ENCODE measurements at regions not wholly inside any gene's neighbourhood (a gene's known extent, or its start where the extent isn't known, plus 50 kb on each side); places are given as distances from the start of the nearest gene placed in this dataset.
"Not testable (repeated sequence)": the region's sequence is repeated elsewhere in the genome, so short reads cannot be mapped to it uniquely, and the experiment has no call there.

DNA sequence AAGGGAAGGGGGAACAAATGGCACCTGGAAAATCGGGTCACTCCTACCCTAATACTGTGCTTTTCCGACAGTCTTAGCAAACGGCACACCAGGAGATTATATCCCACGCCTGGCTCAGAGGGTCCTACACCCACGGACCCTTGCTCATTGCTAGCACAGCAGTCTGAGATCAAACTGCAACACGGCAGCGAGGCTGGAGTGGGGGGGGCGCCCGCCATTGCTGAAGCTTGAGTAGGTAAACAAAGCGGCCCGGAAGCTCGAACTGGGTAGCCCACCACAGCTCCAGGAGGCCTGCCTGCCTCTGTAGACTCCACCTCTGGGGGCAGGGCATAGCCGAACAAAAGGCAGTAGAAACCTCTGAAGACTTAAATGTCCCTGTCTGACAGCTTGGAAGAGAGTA lies 82.1 kb upstream of the SIM2 start:
- TF ChIP-seq, protein P1, sequence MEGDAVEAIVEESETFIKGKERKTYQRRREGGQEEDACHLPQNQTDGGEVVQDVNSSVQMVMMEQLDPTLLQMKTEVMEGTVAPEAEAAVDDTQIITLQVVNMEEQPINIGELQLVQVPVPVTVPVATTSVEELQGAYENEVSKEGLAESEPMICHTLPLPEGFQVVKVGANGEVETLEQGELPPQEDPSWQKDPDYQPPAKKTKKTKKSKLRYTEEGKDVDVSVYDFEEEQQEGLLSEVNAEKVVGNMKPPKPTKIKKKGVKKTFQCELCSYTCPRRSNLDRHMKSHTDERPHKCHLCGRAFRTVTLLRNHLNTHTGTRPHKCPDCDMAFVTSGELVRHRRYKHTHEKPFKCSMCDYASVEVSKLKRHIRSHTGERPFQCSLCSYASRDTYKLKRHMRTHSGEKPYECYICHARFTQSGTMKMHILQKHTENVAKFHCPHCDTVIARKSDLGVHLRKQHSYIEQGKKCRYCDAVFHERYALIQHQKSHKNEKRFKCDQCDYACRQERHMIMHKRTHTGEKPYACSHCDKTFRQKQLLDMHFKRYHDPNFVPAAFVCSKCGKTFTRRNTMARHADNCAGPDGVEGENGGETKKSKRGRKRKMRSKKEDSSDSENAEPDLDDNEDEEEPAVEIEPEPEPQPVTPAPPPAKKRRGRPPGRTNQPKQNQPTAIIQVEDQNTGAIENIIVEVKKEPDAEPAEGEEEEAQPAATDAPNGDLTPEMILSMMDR (IDR thresholded peaks at IDR 0.05) = not testable (repeated sequence)
- not testable (repeated sequence) for TF ChIP-seq POLR2A (IDR thresholded peaks at IDR 0.05)
